Transverse colon (tissue), 3 donors: ENCODE measurements at regions not wholly inside any gene's neighbourhood (a gene's known extent, or its start where the extent isn't known, plus 50 kb on each side); places are given as distances from the start of the nearest gene placed in this dataset.

Experiments used
- CTCF ChIP-seq, 5 experiments: fragments of 200-600 bp in 3 of 5; fragments of 450-650 bp in 2 of 5; sonication (generic) in 3 of 5; IDR thresholded peaks; 1 replicate in 2 of 5; 2 replicates in 3 of 5; pipeline ENCODE4 v1.5.1; 2016 to 2017; ENCODE audit warnings: antibody characterized with exemption in 5 of 5, inconsistent platforms in 3 of 5, mild to moderate bottlenecking in 2 of 5, moderate library complexity in 1 of 5
- EP300 ChIP-seq: sonication (generic); formaldehyde crosslinking; IDR thresholded peaks from one replicate; pipeline ENCODE4 v1.6.1; 2017; ENCODE audit warnings: antibody characterized with exemption, low read depth
- POLR2A ChIP-seq: fragments of 450-650 bp; IDR thresholded peaks from one replicate; pipeline ENCODE4 v1.6.1; 2016; ENCODE audit warnings: antibody characterized with exemption, mild to moderate bottlenecking, moderate library complexity

GRCh38 chr15:89391685-89392257, 57.1 kb upstream of the POLG start:
- TF ChIP-seq CTCF (IDR thresholded peaks at IDR 0.05) (no peak), POLR2A (no peak), EP300 (no peak)
